Mucosa of rectum (tissue), 2 donors: ENCODE measurements at regions not wholly inside any gene's neighbourhood (a gene's known extent, or its start where the extent isn't known, plus 50 kb on each side); places are given as distances from the start of the nearest gene placed in this dataset.

Experiments used
- H3K27ac ChIP-seq, 2 donors: one replicate each; pipeline ENCODE4 v1.7.0; 2013; ENCODE audit warnings: inconsistent platforms in 2 of 2, low read depth in 2 of 2, low read length in 2 of 2
- H3K27me3 ChIP-seq, 2 donors: one replicate each; pipeline ENCODE4 v1.7.0; 2013; ENCODE audit warnings: low read length in 2 of 2; ENCODE audit not compliant: control insufficient read depth in 2 of 2, insufficient read depth in 2 of 2
- H3K36me3 ChIP-seq, 2 donors: one replicate each; pipeline ENCODE4 v1.7.0; 2013; ENCODE audit warnings: low read length in 2 of 2; ENCODE audit not compliant: control insufficient read depth in 2 of 2, insufficient read depth in 2 of 2
- H3K4me1 ChIP-seq, 2 donors: one replicate each; pipeline ENCODE4 v1.7.0; 2013; ENCODE audit warnings: low read length in 2 of 2, mild to moderate bottlenecking in 1 of 2; ENCODE audit not compliant: control insufficient read depth in 2 of 2, insufficient read depth in 2 of 2
- H3K4me3 ChIP-seq, 2 donors: one replicate each; pipeline ENCODE4 v1.7.0; 2013; ENCODE audit warnings: low read length in 2 of 2
- H3K9ac ChIP-seq, 2 donors: one replicate each; pipeline ENCODE4 v1.7.0; 2013; ENCODE audit warnings: low read length in 2 of 2, low read depth in 1 of 2, mild to moderate bottlenecking in 1 of 2
- H3K9me3 ChIP-seq, 2 donors: one replicate each; pipeline ENCODE4 v1.7.0; 2013; ENCODE audit warnings: low read length in 2 of 2; ENCODE audit not compliant: control insufficient read depth in 2 of 2
- donor health status: healthy.
- donor health status: Normal muscosa, but diverticular disease.

GRCh38 chr2:83534416-83534815, 924.7 kb downstream of the SUCLG1 start:
- H3K4me1 ChIP-seq: no peaks in the 10 kb centered on the region
- H3K27me3 ChIP-seq: no peaks in the 10 kb centered on the region
- no peak overlapping the region for H3K27ac ChIP-seq
- no peak overlapping the region for H3K4me3 ChIP-seq
- no peaks in the 10 kb centered on the region for H3K36me3 ChIP-seq
- H3K9ac ChIP-seq: no peak overlapping the region
- H3K9me3 ChIP-seq: no peaks in the 10 kb centered on the region

GRCh38 chr2:83531206-83531826, 927.8 kb downstream of the SUCLG1 start:
- H3K4me1 ChIP-seq: no peaks in the 10 kb centered on the region
- H3K9me3 ChIP-seq: no peaks in the 10 kb centered on the region
- H3K27me3 ChIP-seq: no peaks in the 10 kb centered on the region

GRCh38 chr2:83528767-83529166, 930.3 kb downstream of the SUCLG1 start:
- H3K9me3 ChIP-seq: no peaks in the 10 kb centered on the region
- H3K36me3 ChIP-seq: no peaks in the 10 kb centered on the region
- no peak overlapping the region for H3K4me3 ChIP-seq
- H3K27me3 ChIP-seq: no peaks in the 10 kb centered on the region
- no peaks in the 10 kb centered on the region for H3K4me1 ChIP-seq
- H3K27ac ChIP-seq: no peak overlapping the region
- no peak overlapping the region for H3K9ac ChIP-seq

More at GRCh38 chr2:83531206-83531826, 927.8 kb downstream of the SUCLG1 start:
- Histone ChIP-seq H3K9ac (no peak overlapping the region), H3K27ac (no peak overlapping the region), H3K4me3 (no peak overlapping the region), H3K36me3 (no peaks in the 10 kb centered on the region)

- Histone ChIP-seq H3K4me1 (no peaks in the 10 kb centered on the region), H3K9me3 (no peaks in the 10 kb centered on the region), H3K4me3 (no peak overlapping the region), H3K9ac (no peak overlapping the region), H3K27ac (no peak overlapping the region), H3K27me3 (no peaks in the 10 kb centered on the region), H3K36me3 (no peaks in the 10 kb centered on the region)
Observed at GRCh38 chr2:83522891-83523493, 936.1 kb downstream of the SUCLG1 start.

- Histone ChIP-seq H3K4me1 (no peaks in the 10 kb centered on the region), H3K4me3 (no peak overlapping the region), H3K27ac (no peak overlapping the region), H3K27me3 (no peaks in the 10 kb centered on the region), H3K9ac (no peak overlapping the region), H3K36me3 (no peaks in the 10 kb centered on the region), H3K9me3 (no peaks in the 10 kb centered on the region)
Observed at GRCh38 chr2:83517727-83518368, 941.2 kb downstream of the SUCLG1 start.

GRCh38 chr2:83516503-83516902, 942.6 kb downstream of the SUCLG1 start:
- Histone ChIP-seq H3K9ac (no peak overlapping the region), H3K27me3 (no peaks in the 10 kb centered on the region), H3K4me1 (no peaks in the 10 kb centered on the region), H3K27ac (no peak overlapping the region), H3K4me3 (no peak overlapping the region), H3K36me3 (no peaks in the 10 kb centered on the region), H3K9me3 (no peaks in the 10 kb centered on the region)

GRCh38 chr2:83487451-83487850, 971.6 kb downstream of the SUCLG1 start:
- Histone ChIP-seq H3K27ac (no peak overlapping the region), H3K27me3 (no peaks in the 10 kb centered on the region), H3K9ac (no peak overlapping the region), H3K4me1 (no peaks in the 10 kb centered on the region), H3K4me3 (no peak overlapping the region), H3K9me3 (no peaks in the 10 kb centered on the region), H3K36me3 (no peaks in the 10 kb centered on the region)

- Histone ChIP-seq H3K4me1 (no peaks in the 10 kb centered on the region), H3K9ac (no peak overlapping the region), H3K4me3 (no peak overlapping the region), H3K9me3 (no peaks in the 10 kb centered on the region), H3K36me3 (no peaks in the 10 kb centered on the region), H3K27me3 (no peaks in the 10 kb centered on the region), H3K27ac (no peak overlapping the region)
Observed at GRCh38 chr2:83481436-83481835, 977.6 kb downstream of the SUCLG1 start.

- H3K27ac ChIP-seq: no peak overlapping the region
- no peaks in the 10 kb centered on the region for H3K27me3 ChIP-seq
- H3K4me3 ChIP-seq: no peak overlapping the region
- no peak overlapping the region for H3K9ac ChIP-seq
- no peaks in the 10 kb centered on the region for H3K4me1 ChIP-seq
- H3K36me3 ChIP-seq: no peaks in the 10 kb centered on the region
- H3K9me3 ChIP-seq: no peaks in the 10 kb centered on the region
Observed at GRCh38 chr2:83478037-83478436, 981.0 kb downstream of the SUCLG1 start.

- Histone ChIP-seq H3K4me3 (no peak overlapping the region), H3K4me1 (peaks cover 0 to 2% of the 10 kb centered on the region in 2 donors), H3K9ac (no peak overlapping the region), H3K27me3 (no peaks in the 10 kb centered on the region), H3K36me3 (no peaks in the 10 kb centered on the region), H3K27ac (no peak overlapping the region), H3K9me3 (no peaks in the 10 kb centered on the region)
Observed at GRCh38 chr2:83475371-83475770, 983.7 kb downstream of the SUCLG1 start.
